Breast epithelium (tissue), 4 donors: ENCODE measurements at regions not wholly inside any gene's neighbourhood (a gene's known extent, or its start where the extent isn't known, plus 50 kb on each side); places are given as distances from the start of the nearest gene placed in this dataset.

Experiments used
- DNase-seq, 2 donors: peaks; one replicate each; pipeline ENCODE4 v3.0.0-alpha.2; 2019; ENCODE audit warnings: low spot score in 2 of 2
- H3K27ac ChIP-seq, 2 donors: fragments of 200-600 bp; sonication (generic) in 1 of 2; one replicate each; pipeline ENCODE4 v1.5.1; 2016 to 2019; ENCODE audit warnings: mild to moderate bottlenecking in 1 of 2
- H3K27me3 ChIP-seq, 2 donors: fragments of 200-600 bp; sonication (generic) in 1 of 2; one replicate each; pipeline versions ENCODE4 v1.5.1 to v1.6.0; 2017 to 2019; ENCODE audit warnings: control low read depth in 1 of 2, mild to moderate bottlenecking in 1 of 2
- H3K36me3 ChIP-seq: fragments of 200-600 bp; one replicate; pipeline ENCODE4 v1.5.1; 2019
- H3K4me1 ChIP-seq, 2 donors: fragments of 200-600 bp; sonication (generic); one replicate each; pipeline ENCODE4 v1.5.1; 2016 to 2019; ENCODE audit warnings: control low read depth in 1 of 2
- H3K4me3 ChIP-seq, 3 donors: fragments of 200-600 bp; sonication (generic); 1 replicate in 2 of 3; 2 replicates in 1 of 3; pipeline ENCODE4 v1.5.1; 2016 to 2019; ENCODE audit warnings: mild to moderate bottlenecking in 3 of 3, moderate library complexity in 2 of 3
- H3K9me3 ChIP-seq, 2 donors: fragments of 200-600 bp; sonication (generic) in 1 of 2; one replicate each; pipeline ENCODE4 v1.5.1; 2016 to 2019; ENCODE audit warnings: control low read depth in 1 of 2
- POLR2A ChIP-seq: fragments of 450-650 bp; IDR thresholded peaks from one replicate; pipeline ENCODE4 v1.6.1; 2016; ENCODE audit warnings: antibody characterized with exemption, mild to moderate bottlenecking, moderate library complexity
- POLR2AphosphoS5 ChIP-seq, 3 donors: sonication (generic); formaldehyde crosslinking; IDR thresholded peaks; one replicate each; pipeline ENCODE4 v1.6.1; 2017; ENCODE audit warnings: antibody characterized with exemption in 3 of 3
- intact Hi-C: fragments of 100-400 bp; cut with DNase I; formaldehyde crosslinking; loops from one replicate; pipeline ENCODE4 v1.15.1; 2023; ENCODE audit warnings: low total_unique reads
- TF ChIP-seq, protein P1 (sequence below), 3 donors: fragments of 450-650 bp; IDR thresholded peaks; one replicate each; pipeline ENCODE4 v1.5.1; 2016 to 2017; ENCODE audit warnings: antibody characterized with exemption in 3 of 3, mild to moderate bottlenecking in 3 of 3, moderate library complexity in 3 of 3

DNA sequence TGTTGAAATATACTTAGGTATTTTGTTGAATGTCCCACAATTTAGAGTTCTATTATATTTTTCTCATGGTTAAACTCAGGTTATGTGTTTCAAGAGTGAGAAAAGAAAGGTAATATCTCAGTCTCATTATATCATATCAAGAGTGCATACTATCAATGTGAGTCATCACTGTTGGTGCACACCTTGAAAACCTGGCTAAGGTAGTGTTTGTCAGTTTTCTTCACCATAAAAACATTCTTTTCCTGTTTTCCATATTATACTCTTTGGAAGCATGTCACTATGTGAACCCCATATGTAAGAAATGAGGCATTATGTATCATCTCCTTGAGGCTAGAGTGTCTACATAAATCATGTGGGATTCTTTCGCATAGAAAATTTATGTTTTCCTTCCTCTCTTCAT, 307.6 kb upstream of the CTSO start:
- no peak overlapping the region for H3K27ac ChIP-seq
- no peak overlapping the region for H3K4me3 ChIP-seq
- no peaks in the 10 kb centered on the region for H3K27me3 ChIP-seq
- no peaks in the 10 kb centered on the region for H3K4me1 ChIP-seq
- TF ChIP-seq POLR2AphosphoS5 (IDR thresholded peaks at IDR 0.05) (no peak), POLR2A (no peak)
- TF ChIP-seq, protein P1, sequence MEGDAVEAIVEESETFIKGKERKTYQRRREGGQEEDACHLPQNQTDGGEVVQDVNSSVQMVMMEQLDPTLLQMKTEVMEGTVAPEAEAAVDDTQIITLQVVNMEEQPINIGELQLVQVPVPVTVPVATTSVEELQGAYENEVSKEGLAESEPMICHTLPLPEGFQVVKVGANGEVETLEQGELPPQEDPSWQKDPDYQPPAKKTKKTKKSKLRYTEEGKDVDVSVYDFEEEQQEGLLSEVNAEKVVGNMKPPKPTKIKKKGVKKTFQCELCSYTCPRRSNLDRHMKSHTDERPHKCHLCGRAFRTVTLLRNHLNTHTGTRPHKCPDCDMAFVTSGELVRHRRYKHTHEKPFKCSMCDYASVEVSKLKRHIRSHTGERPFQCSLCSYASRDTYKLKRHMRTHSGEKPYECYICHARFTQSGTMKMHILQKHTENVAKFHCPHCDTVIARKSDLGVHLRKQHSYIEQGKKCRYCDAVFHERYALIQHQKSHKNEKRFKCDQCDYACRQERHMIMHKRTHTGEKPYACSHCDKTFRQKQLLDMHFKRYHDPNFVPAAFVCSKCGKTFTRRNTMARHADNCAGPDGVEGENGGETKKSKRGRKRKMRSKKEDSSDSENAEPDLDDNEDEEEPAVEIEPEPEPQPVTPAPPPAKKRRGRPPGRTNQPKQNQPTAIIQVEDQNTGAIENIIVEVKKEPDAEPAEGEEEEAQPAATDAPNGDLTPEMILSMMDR (IDR thresholded peaks at IDR 0.05) = no peak
- no peaks in the 10 kb centered on the region for H3K36me3 ChIP-seq
- H3K9me3 ChIP-seq = no peaks in the 10 kb centered on the region
- intact Hi-C loops = no loop called here
- no peak for DNase-seq

DNA sequence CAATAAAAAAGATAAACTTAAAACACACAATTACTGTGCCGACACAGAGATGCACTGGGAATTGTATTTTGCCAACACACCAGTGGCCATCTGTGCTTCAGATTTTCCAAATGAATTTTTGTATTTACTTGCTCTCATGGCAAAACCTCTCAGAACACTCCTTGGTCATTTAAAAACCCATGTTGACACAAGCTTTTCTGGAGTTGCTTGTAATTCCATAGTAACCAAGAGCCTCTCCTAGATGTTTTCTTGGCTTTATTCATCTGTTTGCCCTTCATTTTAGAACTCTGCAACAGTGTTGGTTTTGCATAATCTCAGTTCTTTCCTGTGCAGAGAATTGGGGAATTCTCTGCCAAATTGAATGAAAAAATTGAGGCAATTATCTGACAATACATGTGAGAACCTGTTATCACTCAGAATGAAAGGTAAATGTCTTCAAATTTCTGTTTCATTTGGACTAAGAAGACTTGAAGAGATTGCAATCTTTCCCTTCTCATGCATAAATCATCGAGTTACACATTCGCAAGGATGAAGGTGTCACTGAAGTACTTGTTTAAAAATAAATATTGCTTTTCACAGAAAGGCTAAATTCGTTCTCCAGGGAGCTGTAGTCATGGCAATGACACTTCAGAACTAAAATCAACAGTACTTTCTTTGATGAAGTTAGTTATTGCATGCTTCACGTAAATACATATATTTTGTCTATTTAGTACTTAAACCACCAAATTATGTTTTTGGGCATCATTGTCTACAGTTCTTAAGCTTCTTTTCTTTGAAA, 301.8 kb upstream of the CTSO start:
- intact Hi-C loops = no loop called here
- TF ChIP-seq POLR2A = no peak
- TF ChIP-seq POLR2AphosphoS5 (IDR thresholded peaks at IDR 0.05) = no peak
- TF ChIP-seq, protein P1 (IDR thresholded peaks at IDR 0.05) = no peak
- Histone ChIP-seq H3K27ac (no peak overlapping the region), H3K4me3 (no peak overlapping the region), H3K27me3 (no peaks in the 10 kb centered on the region), H3K4me1 (no peaks in the 10 kb centered on the region), H3K9me3 (no peaks in the 10 kb centered on the region), H3K36me3 (no peaks in the 10 kb centered on the region)
- DNase-seq = no peak

DNA sequence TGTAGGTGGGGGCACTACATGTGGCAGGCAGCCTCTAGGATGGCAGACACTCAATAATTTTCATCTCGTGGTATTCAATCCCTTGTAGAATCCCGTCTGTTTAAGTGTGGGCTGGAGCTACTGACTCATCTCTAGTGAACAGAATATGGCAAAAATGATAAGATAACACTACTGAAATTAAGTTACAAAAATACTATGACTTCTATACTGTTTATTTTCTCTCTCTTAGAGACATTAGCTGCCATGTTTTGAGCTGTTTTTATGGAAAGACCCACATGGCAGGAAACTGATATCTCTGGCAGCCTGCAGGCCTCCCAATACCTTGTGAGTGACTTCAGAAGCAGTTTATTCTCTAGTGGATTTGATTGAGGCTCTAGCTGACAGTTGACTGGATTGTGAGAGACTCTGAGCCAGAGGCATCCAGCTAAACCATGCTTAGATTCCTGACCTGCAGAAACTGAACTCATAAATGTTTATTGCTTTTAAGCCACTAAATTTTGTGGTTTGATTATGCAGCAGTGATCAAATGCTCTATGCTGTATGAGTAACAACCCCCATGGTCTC, 298.8 kb upstream of the CTSO start:
- Histone ChIP-seq H3K4me3 (no peak overlapping the region), H3K4me1 (no peaks in the 10 kb centered on the region), H3K27ac (no peak overlapping the region), H3K27me3 (no peaks in the 10 kb centered on the region), H3K9me3 (no peaks in the 10 kb centered on the region), H3K36me3 (no peaks in the 10 kb centered on the region)
- intact Hi-C loops = no loop called here
- no peak for DNase-seq
- TF ChIP-seq POLR2A = no peak
- TF ChIP-seq POLR2AphosphoS5 (IDR thresholded peaks at IDR 0.05) = no peak

DNA sequence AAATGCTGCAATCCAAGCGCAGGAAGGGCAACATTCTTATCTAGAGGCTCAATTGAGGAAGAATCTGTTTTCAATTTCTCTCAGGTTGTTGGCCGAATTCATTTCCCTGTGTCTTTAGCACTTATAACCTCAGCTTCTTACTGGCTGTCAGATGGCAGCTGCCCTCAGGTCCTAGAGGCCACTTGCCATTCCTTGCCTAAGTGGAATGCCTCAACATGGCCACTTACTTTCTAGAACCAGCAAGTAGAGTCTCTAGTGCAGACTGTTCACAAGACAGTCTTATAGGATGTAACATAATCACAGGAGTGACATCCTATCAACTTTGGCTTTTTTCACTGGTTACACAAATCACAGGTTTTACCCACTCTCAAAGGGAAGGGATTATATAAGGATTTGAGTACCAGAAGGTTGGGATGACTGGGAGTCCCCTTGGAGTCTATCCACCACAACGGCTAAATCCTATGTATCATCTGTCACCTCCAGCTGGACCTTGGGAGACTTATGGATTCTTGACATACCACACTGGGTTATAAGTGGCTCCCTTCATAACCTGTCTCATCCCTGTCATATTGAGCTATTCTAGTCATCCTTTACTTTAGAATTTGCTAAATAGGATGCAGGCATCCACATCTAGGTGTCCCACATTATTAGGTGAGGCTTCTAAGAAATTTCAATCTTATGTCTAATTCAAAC, 297.9 kb upstream of the CTSO start:
- Histone ChIP-seq H3K4me3 (no peak overlapping the region), H3K9me3 (no peaks in the 10 kb centered on the region), H3K27me3 (no peaks in the 10 kb centered on the region), H3K36me3 (no peaks in the 10 kb centered on the region), H3K4me1 (no peaks in the 10 kb centered on the region), H3K27ac (no peak overlapping the region)
- intact Hi-C loops = no loop called here
- no peak for DNase-seq
- TF ChIP-seq POLR2AphosphoS5 (IDR thresholded peaks at IDR 0.05) (no peak), POLR2A (no peak)
- TF ChIP-seq, protein P1 (IDR thresholded peaks at IDR 0.05) = no peak

DNA sequence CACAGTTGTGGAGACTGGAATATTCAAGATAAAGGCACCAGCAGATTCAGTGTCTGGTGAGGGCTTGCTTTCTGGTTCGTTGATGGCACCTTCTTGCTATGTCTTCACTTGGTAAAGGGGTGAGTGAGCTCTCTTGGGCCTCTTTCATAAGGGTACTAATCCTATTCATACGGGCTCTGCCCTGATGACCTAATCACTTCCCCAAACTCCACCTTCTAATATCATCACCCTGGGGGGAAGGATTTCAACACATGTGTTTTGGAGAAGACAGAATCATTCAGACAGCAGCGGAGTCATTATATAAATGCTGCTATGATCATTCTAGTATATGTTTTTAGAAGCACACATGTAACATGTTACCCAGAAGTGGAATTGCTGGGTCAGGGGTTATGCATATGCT, 295.3 kb upstream of the CTSO start:
- no peak for DNase-seq
- no peaks in the 10 kb centered on the region for H3K4me1 ChIP-seq
- intact Hi-C loops = no loop called here

More for the DNA sequence above, 295.3 kb upstream of the CTSO start:
- TF ChIP-seq POLR2A = no peak
- no peak for TF ChIP-seq POLR2AphosphoS5 (IDR thresholded peaks at IDR 0.05)
- TF ChIP-seq, protein P1 (IDR thresholded peaks at IDR 0.05) = no peak
- H3K4me3 ChIP-seq = no peak overlapping the region
- H3K27me3 ChIP-seq = no peaks in the 10 kb centered on the region
- H3K9me3 ChIP-seq = no peaks in the 10 kb centered on the region
- H3K27ac ChIP-seq = no peak overlapping the region
- no peaks in the 10 kb centered on the region for H3K36me3 ChIP-seq
